NCI-H1092 treated with DMSO at 0.1 percent for 48 hours (cell line): ENCODE measurements at regions not wholly inside any gene's neighbourhood (a gene's known extent, or its start where the extent isn't known, plus 50 kb on each side); places are given as distances from the start of the nearest gene placed in this dataset.

ENCODE experiments used
- DNase-seq: peaks from one replicate; lab custom pipeline; 2025; lab: John Stamatoyannopoulos, UW

- DNase-seq: no peak
Observed at GRCh38 chr5:68480335-68480940, 264.9 kb downstream of the PIK3R1 start.

- no peak for DNase-seq
Observed at GRCh38 chr5:68482199-68482598, 266.6 kb downstream of the PIK3R1 start.

GRCh38 chr5:68484307-68485068 lies 268.9 kb downstream of the PIK3R1 start:
- no peak for DNase-seq

- DNase-seq: no peak
Observed at GRCh38 chr5:68489556-68489955, 274.0 kb downstream of the PIK3R1 start.

- no peak for DNase-seq
Observed at GRCh38 chr5:68490406-68490805, 274.9 kb downstream of the PIK3R1 start.

- DNase-seq: no peak
Observed at GRCh38 chr5:68494771-68495170, 279.2 kb downstream of the PIK3R1 start.

- DNase-seq: no peak
Observed at GRCh38 chr5:68499987-68500386, 284.4 kb downstream of the PIK3R1 start.

GRCh38 chr5:68500813-68501212 lies 285.3 kb downstream of the PIK3R1 start:
- DNase-seq: no peak

GRCh38 chr5:68502531-68502930 lies 287.0 kb downstream of the PIK3R1 start:
- no peak for DNase-seq

- no peak for DNase-seq
Observed at GRCh38 chr5:68504306-68504705, 288.8 kb downstream of the PIK3R1 start.

- no peak for DNase-seq
Observed at GRCh38 chr5:68505917-68506860, 290.6 kb downstream of the PIK3R1 start.

- DNase-seq: no peak
Observed at GRCh38 chr5:68515514-68515913, 300.0 kb downstream of the PIK3R1 start.

GRCh38 chr5:68518286-68518685 lies 302.7 kb downstream of the PIK3R1 start:
- DNase-seq: no peak

- no peak for DNase-seq
Observed at GRCh38 chr5:68519143-68519542, 303.6 kb downstream of the PIK3R1 start.

GRCh38 chr5:68521776-68522175 lies 306.2 kb downstream of the PIK3R1 start:
- DNase-seq: no peak

- DNase-seq: no peak
Observed at GRCh38 chr5:68522863-68523262, 307.3 kb downstream of the PIK3R1 start.

GRCh38 chr5:68528821-68529273 lies 313.3 kb downstream of the PIK3R1 start:
- DNase-seq: no peak

- DNase-seq: no peak
Observed at GRCh38 chr5:68529581-68529980, 314.0 kb downstream of the PIK3R1 start.

- DNase-seq: no peak
Observed at GRCh38 chr5:68531970-68532369, 316.4 kb downstream of the PIK3R1 start.

- DNase-seq: no peak
Observed at GRCh38 chr5:68533051-68533450, 317.5 kb downstream of the PIK3R1 start.

GRCh38 chr5:68533571-68534084 lies 318.1 kb downstream of the PIK3R1 start:
- peak; percentile 89 for DNase-seq
